ENCODE measurements at regions not wholly inside any gene's neighbourhood (a gene's known extent, or its start where the extent isn't known, plus 50 kb on each side); places are given as distances from the start of the nearest gene placed in this dataset.
"Not testable (repeated sequence)": the region's sequence is repeated elsewhere in the genome, so short reads cannot be mapped to it uniquely, and the experiment has no call there.

DNA sequence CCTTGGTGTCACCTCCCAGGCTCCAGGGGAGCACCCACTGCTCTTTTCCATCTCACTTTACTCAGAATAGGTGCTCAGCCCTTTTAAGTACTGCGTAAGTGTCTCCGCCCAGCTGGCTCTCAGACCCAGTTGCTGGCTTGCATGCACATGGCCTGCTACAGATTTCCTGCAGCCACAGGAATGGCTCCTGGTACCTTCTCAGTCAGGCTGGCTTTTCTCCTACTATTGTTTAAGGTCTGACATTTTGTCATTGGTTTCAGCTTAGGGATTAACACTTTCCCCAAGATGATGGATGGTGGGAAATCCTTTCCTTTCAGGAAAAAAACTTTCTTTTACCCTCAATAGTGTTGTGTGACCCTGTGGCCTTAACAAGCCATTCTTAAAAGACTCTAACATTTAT is 1652.3 kb upstream of the WWC1 start (continued):
- TF ChIP-seq ZBTB34 (CRISPR knock-in tag; IDR thresholded peaks at IDR 0.05), result no peak
- TF ChIP-seq RBFOX2 (IDR thresholded peaks at IDR 0.05; ENCODE audit: low read depth, low read length), result no peak
- TF ChIP-seq SIX1 (CRISPR knock-in tag; IDR thresholded peaks at IDR 0.05; ENCODE audit: borderline replicate concordance), result no peak
- TF ChIP-seq HDAC2 (CRISPR knock-in tag; IDR thresholded peaks at IDR 0.05), result no peak

DNA sequence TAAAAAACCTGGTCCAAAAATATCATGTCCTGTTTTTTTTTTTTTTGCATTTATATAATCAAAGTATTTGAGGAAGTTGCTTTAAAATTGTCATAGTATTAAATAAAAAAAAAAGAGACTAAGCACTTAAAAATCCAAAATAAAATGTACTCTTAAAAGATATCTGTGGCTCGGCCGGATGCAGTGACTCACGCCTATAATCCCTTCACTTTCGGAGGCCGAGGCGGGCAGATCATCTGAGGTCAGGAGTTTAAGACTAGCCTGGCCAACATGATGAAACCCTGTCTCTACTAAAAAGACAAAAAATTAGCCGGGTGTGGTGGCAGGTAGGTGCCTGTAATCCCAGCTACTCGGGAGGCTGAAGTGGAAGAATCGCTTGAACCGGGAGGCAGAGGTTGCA is 1651.3 kb upstream of the WWC1 start:
- H3K36me3 ChIP-seq (replicated peaks in 1 of 2; ENCODE audit: control insufficient read depth in 1 of 2, insufficient read depth in 2 of 2, low read length in 2 of 2); H3K4me3 ChIP-seq (replicated peaks in 1 of 3; ENCODE audit: insufficient read depth in 1 of 3, low read depth in 2 of 3, low read length in 3 of 3); FAIRE-seq; H4K20me1 ChIP-seq (ENCODE audit: insufficient read depth, low read length); H3K27me3 ChIP-seq (ENCODE audit: control insufficient read depth in 1 of 2, insufficient read depth in 2 of 2, low read length in 2 of 2); CTCF ChIA-PET (ENCODE audit: low intra/inter-chr PET ratio, low total read pairs); H3K79me2 ChIP-seq (ENCODE audit: insufficient read depth, low read length); H3K4me1 ChIP-seq (ENCODE audit: insufficient read depth, low read length); intact Hi-C loops (cut with micrococcal nuclease; ENCODE audit: unreplicated experiment); H2AFZ ChIP-seq (ENCODE audit: low read length); BruUV-seq (replicated peaks); ATAC-seq; H3K27ac ChIP-seq (ENCODE audit: extremely low read length, insufficient read depth, low read length); in situ Hi-C loops (cut with HindIII; ENCODE audit: extremely low pct_ligation_motif_present, low pct_unique_long_range_greater_than_20kb); H3K4me2 ChIP-seq (ENCODE audit: low read depth, low read length); H3K9ac ChIP-seq (ENCODE audit: insufficient read depth, low read depth, low read length); DNase-seq (ENCODE audit: low spot score); POLR2A ChIA-PET: not testable (repeated sequence)
- WGBS (ENCODE audit: low lambda C conversion rate), result 45% methylated on average over 10 of the region's 10 CpGs
- peaks cover 78% of the 10 kb centered on the region for H3K9me3 ChIP-seq (ENCODE audit: low read length)

GRCh38 chr5:166648736-166649135 is 1642.7 kb upstream of the WWC1 start:
- intact Hi-C loops (cut with micrococcal nuclease; ENCODE audit: unreplicated experiment), result no loop called here
- H3K4me1 ChIP-seq (ENCODE audit: insufficient read depth, low read length), result no peaks in the 10 kb centered on the region
- H3K4me2 ChIP-seq (ENCODE audit: low read depth, low read length), result no peak overlapping the region
- peaks cover 82% of the 10 kb centered on the region for H3K9me3 ChIP-seq (ENCODE audit: low read length)
- no peak overlapping the region for H3K4me3 ChIP-seq (replicated peaks in 1 of 3; ENCODE audit: insufficient read depth in 1 of 3, low read depth in 2 of 3, low read length in 3 of 3)
- in situ Hi-C loops (cut with HindIII; ENCODE audit: extremely low pct_ligation_motif_present, low pct_unique_long_range_greater_than_20kb), result no loop called here
- ATAC-seq (no peak), FAIRE-seq (no peak), DNase-seq (ENCODE audit: low spot score) (no peak)
- H3K79me2 ChIP-seq (ENCODE audit: insufficient read depth, low read length), result no peaks in the 10 kb centered on the region
- no peaks in the 10 kb centered on the region for H3K27me3 ChIP-seq (ENCODE audit: control insufficient read depth in 1 of 2, insufficient read depth in 2 of 2, low read length in 2 of 2)
- H2AFZ ChIP-seq (ENCODE audit: low read length), result no peak overlapping the region
- TF ChIP-seq HES4 (CRISPR knock-in tag; IDR thresholded peaks at IDR 0.05; ENCODE audit: borderline replicate concordance) (no peak), ZNF136 (CRISPR knock-in tag; IDR thresholded peaks at IDR 0.05; ENCODE audit: low read depth) (no peak), DPF2 (CRISPR knock-in tag; IDR thresholded peaks at IDR 0.05; ENCODE audit: borderline replicate concordance, low read depth) (no peak)
- no peaks in the 10 kb centered on the region for H3K36me3 ChIP-seq (replicated peaks in 1 of 2; ENCODE audit: control insufficient read depth in 1 of 2, insufficient read depth in 2 of 2, low read length in 2 of 2)
- no peak overlapping the region for H3K9ac ChIP-seq (ENCODE audit: insufficient read depth, low read depth, low read length)
- ChIA-PET POLR2A (no interaction called here), CTCF (ENCODE audit: low intra/inter-chr PET ratio, low total read pairs) (no interaction called here)
- whole genome bisulfite sequencing (ENCODE audit: low lambda C conversion rate), result 79% methylated on average over 1 of the region's 1 CpG
- no peak overlapping the region for H3K27ac ChIP-seq (ENCODE audit: extremely low read length, insufficient read depth, low read length)
- no peaks in the 10 kb centered on the region for H4K20me1 ChIP-seq (ENCODE audit: insufficient read depth, low read length)
- no TSS peak for BruUV-seq (replicated peaks)
